Ascending aorta (tissue), 2 donors: ENCODE measurements at regions not wholly inside any gene's neighbourhood (a gene's known extent, or its start where the extent isn't known, plus 50 kb on each side); places are given as distances from the start of the nearest gene placed in this dataset.

Experiments used
- DNase-seq, 2 donors: peaks; one replicate each; pipeline ENCODE4 v3.0.0-alpha.2; 2019; ENCODE audit warnings: low spot score in 2 of 2
- H3K27ac ChIP-seq, 2 donors: fragments of 200-600 bp; sonication (generic); one replicate each; pipeline ENCODE4 v1.5.1; 2016 to 2017; ENCODE audit warnings: mild to moderate bottlenecking in 1 of 2
- H3K27me3 ChIP-seq: fragments of 200-600 bp; sonication (generic); one replicate; pipeline ENCODE4 v1.5.1; 2017
- H3K36me3 ChIP-seq, 2 donors: fragments of 200-600 bp; sonication (generic); one replicate each; pipeline ENCODE4 v1.5.1; 2016
- H3K4me1 ChIP-seq, 2 donors: fragments of 200-600 bp; sonication (generic); one replicate each; pipeline ENCODE4 v1.5.1; 2016 to 2017; ENCODE audit warnings: mild to moderate bottlenecking in 1 of 2
- H3K4me3 ChIP-seq, 2 donors: fragments of 200-600 bp; sonication (generic); one replicate each; pipeline ENCODE4 v1.5.1; 2016 to 2017; ENCODE audit warnings: mild to moderate bottlenecking in 1 of 2
- H3K9me3 ChIP-seq, 2 donors: fragments of 200-600 bp; sonication (generic); one replicate each; pipeline ENCODE4 v1.5.1; 2016
- CTCF ChIP-seq, 3 experiments: fragments of 200-600 bp in 2 of 3; fragments of 450-650 bp in 1 of 3; sonication (generic) in 2 of 3; IDR thresholded peaks; one replicate each; pipeline ENCODE4 v1.5.1; 2016 to 2019; ENCODE audit warnings: antibody characterized with exemption in 3 of 3, mild to moderate bottlenecking in 1 of 3, moderate library complexity in 1 of 3
- intact Hi-C: fragments of 100-400 bp; cut with DNase I; formaldehyde crosslinking; loops from one replicate; pipeline ENCODE4 v1.15.1; 2023

- intact Hi-C loops, result no loop called here
- Histone ChIP-seq H3K27ac (no peak overlapping the region), H3K4me1 (no peaks in the 10 kb centered on the region), H3K27me3 (no peaks in the 10 kb centered on the region), H3K36me3 (no peaks in the 10 kb centered on the region), H3K4me3 (no peak overlapping the region), H3K9me3 (no peaks in the 10 kb centered on the region)
- no peak for TF ChIP-seq CTCF (IDR thresholded peaks at IDR 0.05)
- DNase-seq, result no peak
These were observed 568.8 kb downstream of the TLR4 start for GRCh38 chr9:118273048-118273447.

GRCh38 chr9:118276784-118277183 lies 572.6 kb downstream of the TLR4 start:
- Histone ChIP-seq H3K4me1 (no peaks in the 10 kb centered on the region), H3K4me3 (no peak overlapping the region), H3K27me3 (no peaks in the 10 kb centered on the region), H3K27ac (no peak overlapping the region), H3K9me3 (no peaks in the 10 kb centered on the region), H3K36me3 (no peaks in the 10 kb centered on the region)
- no peak for DNase-seq
- TF ChIP-seq CTCF (IDR thresholded peaks at IDR 0.05), result no peak
- intact Hi-C loops, result no loop called here

- Histone ChIP-seq H3K4me1 (no peaks in the 10 kb centered on the region), H3K27me3 (no peaks in the 10 kb centered on the region), H3K4me3 (no peak overlapping the region), H3K27ac (no peak overlapping the region), H3K36me3 (no peaks in the 10 kb centered on the region), H3K9me3 (no peaks in the 10 kb centered on the region)
- no peak for DNase-seq
- no peak for TF ChIP-seq CTCF (IDR thresholded peaks at IDR 0.05)
- intact Hi-C loops, result no loop called here
These were observed 577.6 kb downstream of the TLR4 start for GRCh38 chr9:118281772-118282171.

GRCh38 chr9:118283488-118283887 lies 579.3 kb downstream of the TLR4 start:
- intact Hi-C loops, result no loop called here
- H3K36me3 ChIP-seq, result no peaks in the 10 kb centered on the region

GRCh38 chr9:118290116-118290515 lies 585.9 kb downstream of the TLR4 start:
- Histone ChIP-seq H3K36me3 (no peaks in the 10 kb centered on the region), H3K4me1 (no peaks in the 10 kb centered on the region), H3K4me3 (no peak overlapping the region), H3K9me3 (no peaks in the 10 kb centered on the region), H3K27ac (no peak overlapping the region), H3K27me3 (no peaks in the 10 kb centered on the region)
- intact Hi-C loops, result no loop called here
- no peak for DNase-seq
- TF ChIP-seq CTCF (IDR thresholded peaks at IDR 0.05), result no peak

More at GRCh38 chr9:118283488-118283887, 579.3 kb downstream of the TLR4 start:
- Histone ChIP-seq H3K27ac (no peak overlapping the region), H3K4me3 (no peak overlapping the region), H3K27me3 (no peaks in the 10 kb centered on the region), H3K4me1 (no peaks in the 10 kb centered on the region), H3K9me3 (no peaks in the 10 kb centered on the region)
- DNase-seq, result no peak
- TF ChIP-seq CTCF (IDR thresholded peaks at IDR 0.05), result no peak

- intact Hi-C loops, result no loop called here
- H3K4me3 ChIP-seq, result no peak overlapping the region
- no peak for DNase-seq
- no peak overlapping the region for H3K27ac ChIP-seq
- H3K27me3 ChIP-seq, result no peaks in the 10 kb centered on the region
- no peaks in the 10 kb centered on the region for H3K4me1 ChIP-seq
- no peak for TF ChIP-seq CTCF (IDR thresholded peaks at IDR 0.05)
- H3K36me3 ChIP-seq, result no peaks in the 10 kb centered on the region
- H3K9me3 ChIP-seq, result no peaks in the 10 kb centered on the region
These were observed 591.2 kb downstream of the TLR4 start for GRCh38 chr9:118295413-118295812.
